SK-N-SH treated with all-trans-retinoic acid at 6 μM for 48 hours (cell line): ENCODE measurements at regions not wholly inside any gene's neighbourhood (a gene's known extent, or its start where the extent isn't known, plus 50 kb on each side); places are given as distances from the start of the nearest gene placed in this dataset.

Experiments used
- ATAC-seq: fragments of 200-7000 bp; cut with Tn5 transposase; 3 replicates; pipeline ENCODE4 v1.9.1; 2020; ENCODE audit warnings: mild to moderate bottlenecking, moderate library complexity
- BACH2 ChIP-seq: fragments of 250-450 bp; sonication (Bioruptor Pico); IDR thresholded peaks from 2 replicates; pipeline ENCODE4 v1.9.0; 2021; ENCODE audit warnings: mild to moderate bottlenecking, borderline replicate concordance
- ESRRG ChIP-seq: fragments of 250-450 bp; sonication (Bioruptor Pico); IDR thresholded peaks from 2 replicates; pipeline ENCODE4 v1.6.1; 2021; ENCODE audit warnings: mild to moderate bottlenecking
- GLIS3 ChIP-seq: fragments of 250-450 bp; sonication (Bioruptor Pico); IDR thresholded peaks from 2 replicates; pipeline ENCODE4 v1.5.0; 2020; ENCODE audit warnings: mild to moderate bottlenecking, moderate library complexity
- ISL1 ChIP-seq: fragments of 250-450 bp; sonication (Bioruptor Pico); IDR thresholded peaks from 2 replicates; pipeline ENCODE4 v2.1.2; 2022; ENCODE audit warnings: mild to moderate bottlenecking, moderate library complexity
- OSR1 ChIP-seq: fragments of 250-450 bp; sonication (Bioruptor Pico); IDR thresholded peaks from 2 replicates; pipeline ENCODE4 v1.8.0; 2022; ENCODE audit warnings: moderate library complexity, mild to moderate bottlenecking, inconsistent platforms
- PPARA ChIP-seq: fragments of 250-450 bp; sonication (Bioruptor Pico); IDR thresholded peaks from 2 replicates; pipeline ENCODE4 v1.5.0; 2020; ENCODE audit warnings: mild to moderate bottlenecking, borderline replicate concordance
- RARB ChIP-seq: fragments of 250-450 bp; sonication (Bioruptor Pico); IDR thresholded peaks from 2 replicates; pipeline ENCODE4 v1.8.0; 2021; ENCODE audit warnings: mild to moderate bottlenecking, moderate library complexity
- SNAI2 ChIP-seq: fragments of 250-450 bp; sonication (Bioruptor Pico); IDR thresholded peaks from 2 replicates; pipeline ENCODE4 v1.5.0; 2020; ENCODE audit warnings: mild to moderate bottlenecking, moderate library complexity
- TCF4 ChIP-seq: fragments of 250-450 bp; sonication (Bioruptor Pico); IDR thresholded peaks from 2 replicates; pipeline ENCODE4 v1.8.0; 2021; ENCODE audit warnings: mild to moderate bottlenecking, moderate library complexity, borderline replicate concordance
- TOX ChIP-seq: fragments of 250-450 bp; sonication (Bioruptor Pico); IDR thresholded peaks from 2 replicates; pipeline ENCODE4 v1.8.0; 2021; ENCODE audit warnings: mild to moderate bottlenecking, moderate library complexity, borderline replicate concordance
- ZFP3 ChIP-seq: fragments of 250-450 bp; sonication (Bioruptor Pico); IDR thresholded peaks from 2 replicates; pipeline ENCODE4 v1.5.0; 2020; ENCODE audit warnings: mild to moderate bottlenecking, moderate library complexity
- ZFP30 ChIP-seq: fragments of 450-650 bp; formaldehyde crosslinking; IDR thresholded peaks from 2 replicates; pipeline ENCODE4 v1.5.0; 2022; ENCODE audit warnings: mild to moderate bottlenecking, moderate library complexity
- ZNF565 ChIP-seq: fragments of 450-650 bp; formaldehyde crosslinking; conservative IDR thresholded peaks from 2 replicates; pipeline ENCODE4 v1.5.0; 2020; ENCODE audit warnings: low read depth, mild to moderate bottlenecking, moderate library complexity
- ZNF70 ChIP-seq: fragments of 450-650 bp; formaldehyde crosslinking; IDR thresholded peaks from 2 replicates; pipeline ENCODE4 v1.5.0; 2020; ENCODE audit warnings: mild to moderate bottlenecking, moderate library complexity
- ZNF8 ChIP-seq: fragments of 450-650 bp; formaldehyde crosslinking; IDR thresholded peaks from 2 replicates; pipeline ENCODE4 v1.5.0; 2020; ENCODE audit warnings: mild to moderate bottlenecking, moderate library complexity
- TF ChIP-seq, protein P1 (sequence below): fragments of 250-450 bp; sonication (Bioruptor Pico); IDR thresholded peaks from 2 replicates; pipeline ENCODE4 v1.8.0; 2020; ENCODE audit warnings: mild to moderate bottlenecking, moderate library complexity, borderline replicate concordance
- TF ChIP-seq, protein P2 (sequence below): fragments of 250-450 bp; sonication (Bioruptor Pico); IDR thresholded peaks from 2 replicates; pipeline ENCODE4 v1.5.1; 2021; ENCODE audit warnings: mild to moderate bottlenecking, moderate library complexity
- TF ChIP-seq, protein P3 (sequence below): fragments of 250-450 bp; sonication (Bioruptor Pico); IDR thresholded peaks from 2 replicates; pipeline ENCODE4 v1.5.0; 2020; ENCODE audit warnings: mild to moderate bottlenecking, moderate library complexity
- TF ChIP-seq, protein P4 (sequence below): fragments of 250-450 bp; sonication (Bioruptor Pico); IDR thresholded peaks from 2 replicates; pipeline ENCODE4 v1.5.1; 2020; ENCODE audit warnings: low read depth, mild to moderate bottlenecking, moderate library complexity

DNA sequence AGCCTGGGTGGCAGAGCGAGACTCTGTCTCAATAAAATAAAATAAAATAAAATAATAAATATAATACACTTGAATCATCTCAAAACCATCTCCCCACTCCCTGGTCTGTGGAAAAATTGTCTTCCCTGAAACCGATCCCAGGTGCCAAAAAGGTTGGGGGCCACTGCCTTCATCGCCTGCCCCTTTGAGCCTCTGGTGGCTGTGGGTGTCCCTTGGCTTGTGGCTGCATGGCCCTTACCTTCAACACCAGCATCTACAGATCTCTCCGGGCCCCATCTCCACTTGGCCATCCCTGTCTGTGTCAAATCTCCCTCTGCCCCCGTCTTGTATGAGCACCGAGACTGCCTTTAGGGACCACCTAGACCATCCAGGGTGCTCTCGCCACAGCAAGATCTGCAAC, 177.3 kb downstream of the SEC14L1 start:
- ATAC-seq = no peak
- TF ChIP-seq, protein P1, sequence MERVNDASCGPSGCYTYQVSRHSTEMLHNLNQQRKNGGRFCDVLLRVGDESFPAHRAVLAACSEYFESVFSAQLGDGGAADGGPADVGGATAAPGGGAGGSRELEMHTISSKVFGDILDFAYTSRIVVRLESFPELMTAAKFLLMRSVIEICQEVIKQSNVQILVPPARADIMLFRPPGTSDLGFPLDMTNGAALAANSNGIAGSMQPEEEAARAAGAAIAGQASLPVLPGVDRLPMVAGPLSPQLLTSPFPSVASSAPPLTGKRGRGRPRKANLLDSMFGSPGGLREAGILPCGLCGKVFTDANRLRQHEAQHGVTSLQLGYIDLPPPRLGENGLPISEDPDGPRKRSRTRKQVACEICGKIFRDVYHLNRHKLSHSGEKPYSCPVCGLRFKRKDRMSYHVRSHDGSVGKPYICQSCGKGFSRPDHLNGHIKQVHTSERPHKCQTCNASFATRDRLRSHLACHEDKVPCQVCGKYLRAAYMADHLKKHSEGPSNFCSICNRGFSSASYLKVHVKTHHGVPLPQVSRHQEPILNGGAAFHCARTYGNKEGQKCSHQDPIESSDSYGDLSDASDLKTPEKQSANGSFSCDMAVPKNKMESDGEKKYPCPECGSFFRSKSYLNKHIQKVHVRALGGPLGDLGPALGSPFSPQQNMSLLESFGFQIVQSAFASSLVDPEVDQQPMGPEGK (CRISPR knock-in tag) = no peak
- no peak for TF ChIP-seq ISL1 (CRISPR knock-in tag)
- no peak for TF ChIP-seq ZNF8 (CRISPR knock-in tag)
- no peak for TF ChIP-seq RARB (CRISPR knock-in tag)
- TF ChIP-seq TOX (CRISPR knock-in tag) = no peak
- no peak for TF ChIP-seq GLIS3 (CRISPR knock-in tag)
- TF ChIP-seq BACH2 (CRISPR knock-in tag) = no peak
- TF ChIP-seq, protein P2, sequence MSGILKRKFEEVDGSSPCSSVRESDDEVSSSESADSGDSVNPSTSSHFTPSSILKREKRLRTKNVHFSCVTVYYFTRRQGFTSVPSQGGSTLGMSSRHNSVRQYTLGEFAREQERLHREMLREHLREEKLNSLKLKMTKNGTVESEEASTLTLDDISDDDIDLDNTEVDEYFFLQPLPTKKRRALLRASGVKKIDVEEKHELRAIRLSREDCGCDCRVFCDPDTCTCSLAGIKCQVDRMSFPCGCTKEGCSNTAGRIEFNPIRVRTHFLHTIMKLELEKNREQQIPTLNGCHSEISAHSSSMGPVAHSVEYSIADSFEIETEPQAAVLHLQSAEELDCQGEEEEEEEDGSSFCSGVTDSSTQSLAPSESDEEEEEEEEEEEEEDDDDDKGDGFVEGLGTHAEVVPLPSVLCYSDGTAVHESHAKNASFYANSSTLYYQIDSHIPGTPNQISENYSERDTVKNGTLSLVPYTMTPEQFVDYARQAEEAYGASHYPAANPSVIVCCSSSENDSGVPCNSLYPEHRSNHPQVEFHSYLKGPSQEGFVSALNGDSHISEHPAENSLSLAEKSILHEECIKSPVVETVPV (CRISPR knock-in tag) = no peak

DNA sequence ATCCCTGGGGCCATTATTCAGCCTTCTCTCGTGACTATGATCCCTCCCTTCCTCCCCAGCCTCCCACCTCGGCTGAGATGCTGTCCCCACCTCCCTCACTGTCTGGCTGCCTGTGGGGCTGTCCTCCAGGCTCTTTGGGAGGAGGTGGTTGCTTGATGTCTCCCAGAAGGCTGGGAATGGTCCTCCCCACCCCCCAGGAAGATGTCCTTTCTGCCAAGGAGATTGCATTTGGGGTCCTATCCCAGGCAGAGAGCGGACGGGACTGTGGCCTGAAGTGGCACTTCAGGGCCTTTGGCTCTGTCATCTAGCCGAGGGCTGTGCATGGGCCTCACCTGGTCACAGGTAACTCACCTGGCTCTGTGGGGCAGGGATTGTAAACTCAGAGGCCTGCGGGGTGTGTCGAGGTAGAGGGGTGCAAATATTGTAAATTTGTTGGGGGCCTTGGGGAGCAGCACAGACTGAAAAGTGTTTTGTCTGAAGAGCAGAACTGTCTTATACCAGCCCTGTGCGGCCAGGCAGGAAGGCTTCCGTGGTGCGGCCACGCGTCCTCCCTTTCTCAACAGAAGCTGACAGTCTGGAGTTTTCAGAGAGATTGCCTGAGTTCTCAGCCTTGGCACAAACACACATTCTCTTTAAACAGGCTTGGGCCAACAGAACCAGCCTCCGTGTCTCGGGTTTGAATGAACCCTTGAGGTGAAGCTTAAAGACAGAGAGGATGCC, 177.9 kb downstream of the SEC14L1 start:
- no peak for ATAC-seq

DNA sequence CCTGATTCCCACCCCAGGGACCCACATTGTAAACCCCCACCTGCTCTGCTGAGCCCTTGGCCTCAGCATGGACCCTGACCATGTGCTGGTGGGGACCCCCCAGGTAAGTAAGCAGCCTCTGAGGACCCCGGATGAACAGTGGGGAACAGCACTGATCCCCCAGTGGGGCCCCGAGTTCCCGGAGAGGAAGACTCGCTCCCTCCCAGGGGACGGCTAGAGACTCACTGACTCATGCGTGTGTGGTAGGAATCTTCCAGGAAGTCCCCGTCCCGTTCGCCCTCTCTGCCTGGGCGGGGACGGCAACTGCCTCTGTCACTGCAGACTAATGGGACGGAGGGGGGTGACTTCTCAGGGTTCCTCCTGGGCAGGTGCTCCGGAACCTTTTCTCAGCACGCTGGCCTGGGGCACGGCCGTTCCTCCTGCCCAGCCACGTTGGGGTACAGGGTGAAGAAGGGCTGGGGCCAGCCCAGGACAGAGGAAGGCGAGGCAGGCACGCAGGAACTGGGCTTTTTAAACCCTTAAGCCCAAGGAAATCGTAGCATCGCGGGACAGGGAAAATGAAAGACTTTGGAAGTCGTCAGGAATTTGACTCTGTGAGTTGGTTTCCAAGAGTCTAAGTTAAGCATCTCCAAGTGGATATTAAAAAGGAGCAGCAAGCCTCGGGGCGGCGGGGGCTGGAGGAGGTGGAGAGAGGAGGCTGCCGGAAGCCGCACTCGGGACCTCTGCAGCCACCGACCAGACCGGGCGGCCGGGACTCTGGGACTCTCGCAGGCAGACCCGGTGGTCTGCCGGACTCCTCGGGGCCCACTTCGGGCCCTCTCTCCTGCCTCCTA, 178.7 kb downstream of the SEC14L1 start:
- ATAC-seq = peak; percentile 48
- TF ChIP-seq ISL1 (CRISPR knock-in tag) (0 out of 2 replicates have a peak, but pooled peaks have one; percentile 19), ZFP3 (0 out of 2 replicates have a peak, but pooled peaks have one; percentile 28), GLIS3 (CRISPR knock-in tag) (no peak), ESRRG (CRISPR knock-in tag) (no peak), OSR1 (CRISPR knock-in tag) (no peak), TCF4 (CRISPR knock-in tag) (no peak), PPARA (no peak), ZNF565 (CRISPR knock-in tag) (no peak), TOX (CRISPR knock-in tag) (no peak), SNAI2 (0 out of 2 replicates have a peak, but pooled peaks have one; percentile 20)
- TF ChIP-seq, protein P1 (CRISPR knock-in tag) = no peak

More for the DNA sequence above, 177.9 kb downstream of the SEC14L1 start:
- TF ChIP-seq ZFP30 (CRISPR knock-in tag) (no peak), ZNF565 (CRISPR knock-in tag) (no peak), ZNF70 (CRISPR knock-in tag) (no peak)
- TF ChIP-seq, protein P3, sequence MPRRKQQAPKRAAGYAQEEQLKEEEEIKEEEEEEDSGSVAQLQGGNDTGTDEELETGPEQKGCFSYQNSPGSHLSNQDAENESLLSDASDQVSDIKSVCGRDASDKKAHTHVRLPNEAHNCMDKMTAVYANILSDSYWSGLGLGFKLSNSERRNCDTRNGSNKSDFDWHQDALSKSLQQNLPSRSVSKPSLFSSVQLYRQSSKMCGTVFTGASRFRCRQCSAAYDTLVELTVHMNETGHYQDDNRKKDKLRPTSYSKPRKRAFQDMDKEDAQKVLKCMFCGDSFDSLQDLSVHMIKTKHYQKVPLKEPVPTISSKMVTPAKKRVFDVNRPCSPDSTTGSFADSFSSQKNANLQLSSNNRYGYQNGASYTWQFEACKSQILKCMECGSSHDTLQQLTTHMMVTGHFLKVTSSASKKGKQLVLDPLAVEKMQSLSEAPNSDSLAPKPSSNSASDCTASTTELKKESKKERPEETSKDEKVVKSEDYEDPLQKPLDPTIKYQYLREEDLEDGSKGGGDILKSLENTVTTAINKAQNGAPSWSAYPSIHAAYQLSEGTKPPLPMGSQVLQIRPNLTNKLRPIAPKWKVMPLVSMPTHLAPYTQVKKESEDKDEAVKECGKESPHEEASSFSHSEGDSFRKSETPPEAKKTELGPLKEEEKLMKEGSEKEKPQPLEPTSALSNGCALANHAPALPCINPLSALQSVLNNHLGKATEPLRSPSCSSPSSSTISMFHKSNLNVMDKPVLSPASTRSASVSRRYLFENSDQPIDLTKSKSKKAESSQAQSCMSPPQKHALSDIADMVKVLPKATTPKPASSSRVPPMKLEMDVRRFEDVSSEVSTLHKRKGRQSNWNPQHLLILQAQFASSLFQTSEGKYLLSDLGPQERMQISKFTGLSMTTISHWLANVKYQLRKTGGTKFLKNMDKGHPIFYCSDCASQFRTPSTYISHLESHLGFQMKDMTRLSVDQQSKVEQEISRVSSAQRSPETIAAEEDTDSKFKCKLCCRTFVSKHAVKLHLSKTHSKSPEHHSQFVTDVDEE = no peak
- TF ChIP-seq, protein P2 (CRISPR knock-in tag) = no peak
- TF ChIP-seq, protein P4, sequence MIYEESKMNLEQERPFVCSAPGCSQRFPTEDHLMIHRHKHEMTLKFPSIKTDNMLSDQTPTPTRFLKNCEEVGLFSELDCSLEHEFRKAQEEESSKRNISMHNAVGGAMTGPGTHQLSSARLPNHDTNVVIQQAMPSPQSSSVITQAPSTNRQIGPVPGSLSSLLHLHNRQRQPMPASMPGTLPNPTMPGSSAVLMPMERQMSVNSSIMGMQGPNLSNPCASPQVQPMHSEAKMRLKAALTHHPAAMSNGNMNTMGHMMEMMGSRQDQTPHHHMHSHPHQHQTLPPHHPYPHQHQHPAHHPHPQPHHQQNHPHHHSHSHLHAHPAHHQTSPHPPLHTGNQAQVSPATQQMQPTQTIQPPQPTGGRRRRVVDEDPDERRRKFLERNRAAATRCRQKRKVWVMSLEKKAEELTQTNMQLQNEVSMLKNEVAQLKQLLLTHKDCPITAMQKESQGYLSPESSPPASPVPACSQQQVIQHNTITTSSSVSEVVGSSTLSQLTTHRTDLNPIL (CRISPR knock-in tag) = no peak
